HG03565 (cell line): ENCODE measurements at regions not wholly inside any gene's neighbourhood (a gene's known extent, or its start where the extent isn't known, plus 50 kb on each side); places are given as distances from the start of the nearest gene placed in this dataset.

Experiments used
- ATAC-seq: cut with Tn5 transposase; IDR thresholded peaks from one replicate; pipeline ENCODE4 v1.9.1; 2021; ENCODE audit warnings: mild to moderate bottlenecking, moderate library complexity; ENCODE audit not compliant: unreplicated experiment

DNA sequence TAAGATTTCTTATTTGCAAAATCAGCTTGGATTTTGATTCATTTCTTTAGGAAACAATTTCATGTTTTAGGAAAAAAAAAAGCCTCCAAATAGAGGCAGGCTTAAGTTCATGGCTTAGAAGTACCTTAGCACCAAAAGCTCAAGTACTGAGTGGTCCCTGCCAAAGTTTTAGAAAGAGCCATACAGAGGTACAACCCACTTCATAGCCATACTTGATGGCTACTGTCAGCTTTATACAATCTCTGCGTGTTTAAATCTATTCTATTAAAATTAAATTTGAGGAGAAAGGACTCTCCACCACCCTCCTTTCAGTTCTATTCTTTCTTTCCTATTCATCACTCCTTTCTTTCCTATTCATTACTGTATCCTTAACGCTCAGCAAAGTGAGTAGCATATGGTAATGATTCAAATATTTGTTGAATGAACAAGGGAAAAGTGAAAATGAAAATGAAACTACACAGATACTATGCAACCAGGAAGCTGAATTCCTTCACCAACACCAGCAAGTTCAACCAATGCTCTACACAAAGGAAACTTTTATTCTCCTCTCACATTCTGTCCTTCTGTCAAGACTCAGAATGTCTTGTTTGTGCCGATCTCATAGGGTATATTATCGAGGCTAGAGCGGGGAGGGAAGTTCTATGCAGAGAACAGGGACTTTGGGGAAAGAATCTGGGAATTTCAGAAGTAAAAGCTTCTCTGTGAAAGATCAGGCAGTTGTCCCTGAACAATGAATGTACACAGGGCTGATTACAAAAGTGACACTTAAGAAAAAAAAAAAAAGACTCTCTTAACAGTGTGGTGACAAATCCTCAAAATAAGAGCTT, 138.6 kb upstream of the SPEF2 start:
- no peak for ATAC-seq

DNA sequence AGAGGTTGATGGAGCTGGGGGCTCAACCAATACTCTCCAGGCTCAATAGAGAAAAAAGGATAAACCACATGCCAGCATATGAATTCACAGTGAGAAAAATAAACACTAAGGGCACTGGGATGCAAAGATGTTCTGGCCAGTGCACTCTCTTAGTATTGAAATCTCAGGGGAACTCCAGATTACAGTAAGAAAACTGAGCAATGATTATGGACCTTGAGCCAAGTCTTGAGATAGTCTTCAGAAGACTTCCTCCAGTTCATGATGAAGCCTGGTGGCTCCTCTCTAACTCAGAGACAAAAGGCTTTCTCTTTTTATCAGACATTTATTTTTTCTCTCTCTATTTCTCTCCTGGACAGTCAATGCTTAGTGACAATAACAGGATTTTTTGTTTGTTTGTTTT, 139.8 kb upstream of the SPEF2 start:
- ATAC-seq: no peak

DNA sequence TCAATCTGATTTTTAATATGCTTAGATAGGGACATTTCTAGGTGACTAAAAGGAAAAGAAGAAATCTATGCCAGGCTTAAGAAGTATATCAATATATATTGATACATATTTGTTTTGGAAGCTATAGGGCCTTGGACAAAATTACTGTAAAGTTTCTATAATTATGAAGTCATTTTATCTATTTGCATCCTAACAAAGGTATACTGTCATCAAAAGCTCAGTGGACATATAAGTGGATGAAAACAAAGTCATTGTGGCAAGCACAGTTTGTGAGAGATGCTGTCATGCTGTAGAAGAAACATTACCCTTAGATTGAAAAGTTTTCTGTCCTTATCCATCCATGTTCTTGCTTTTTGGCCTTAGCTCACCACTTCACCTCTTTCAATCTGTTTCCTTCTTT, 140.3 kb upstream of the SPEF2 start:
- no peak for ATAC-seq

DNA sequence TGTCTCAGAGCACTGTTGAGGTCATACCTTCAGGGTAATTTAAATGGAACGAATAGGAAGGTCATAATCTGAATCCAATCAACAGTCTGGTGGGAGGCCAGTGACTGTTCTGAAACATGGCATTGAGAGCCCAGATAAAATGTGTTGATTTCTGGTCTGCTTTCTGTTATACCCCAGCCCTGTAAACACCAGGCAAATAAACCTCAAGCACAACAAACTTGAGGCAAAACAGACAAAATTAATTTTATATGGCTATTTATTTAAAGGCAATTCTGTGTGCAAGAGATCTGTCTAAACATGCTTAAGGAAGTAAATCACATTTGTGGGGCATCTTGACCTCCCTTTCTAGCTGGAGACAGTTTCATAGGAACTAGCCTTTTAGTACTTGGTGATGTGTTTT, 140.9 kb upstream of the SPEF2 start:
- ATAC-seq: no peak

DNA sequence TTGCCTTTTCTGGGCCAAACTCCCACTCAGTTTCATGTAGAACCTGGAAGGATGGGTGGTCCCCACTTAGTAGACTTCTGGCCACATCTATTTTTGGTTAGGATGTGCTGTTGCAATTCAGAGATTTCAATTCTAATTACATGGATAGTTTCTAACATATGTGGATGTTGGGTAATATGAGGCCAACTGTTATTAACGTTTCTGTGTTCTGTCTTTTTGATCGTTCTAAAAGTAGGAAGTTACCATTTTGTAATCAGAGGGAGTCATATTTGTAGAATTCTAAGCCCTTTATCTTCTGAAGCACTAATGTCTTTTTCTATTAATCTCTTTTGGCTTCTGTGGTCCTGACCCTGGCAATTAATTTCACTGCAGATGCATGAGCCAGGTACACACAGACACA, 141.6 kb upstream of the SPEF2 start:
- no peak for ATAC-seq

DNA sequence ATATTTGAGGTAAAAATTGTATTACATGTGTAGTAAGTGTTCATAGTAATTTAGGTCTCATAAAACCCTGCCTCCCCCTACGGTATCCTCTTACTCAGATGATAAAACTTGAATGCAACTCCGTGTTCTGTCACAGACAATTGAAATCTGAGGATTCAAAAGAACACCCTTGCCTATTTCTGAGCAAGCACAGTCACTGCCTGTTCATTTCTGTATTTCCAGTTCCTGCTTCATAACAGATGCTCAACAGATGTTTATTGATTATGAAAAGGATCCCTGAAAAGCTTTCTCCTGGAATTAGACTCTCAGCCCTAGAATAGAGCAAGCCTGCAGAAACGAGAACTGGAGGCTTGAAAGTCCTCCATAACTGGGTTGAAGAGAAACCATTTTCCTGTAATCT, 144.1 kb upstream of the SPEF2 start:
- no peak for ATAC-seq

DNA sequence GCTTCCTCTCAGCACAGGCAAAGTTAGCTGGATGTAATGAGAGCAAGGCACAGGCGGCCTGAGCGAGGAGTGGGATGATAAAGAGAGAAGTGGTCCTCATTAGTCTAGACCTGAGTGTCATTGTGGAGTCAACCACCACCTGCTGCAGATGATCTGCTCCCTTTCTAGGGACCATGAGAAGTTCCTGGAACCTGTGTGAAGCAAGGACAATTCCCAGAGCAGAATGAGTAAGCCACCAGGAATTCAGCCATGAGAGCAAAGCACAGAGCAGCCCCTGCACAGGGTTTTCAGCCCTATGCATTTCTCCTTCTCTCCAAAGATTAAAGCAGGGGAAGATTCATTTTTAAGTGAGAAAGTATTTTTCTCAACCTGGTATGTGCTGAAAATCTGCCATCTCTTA, 146.8 kb upstream of the SPEF2 start:
- ATAC-seq: no peak

DNA sequence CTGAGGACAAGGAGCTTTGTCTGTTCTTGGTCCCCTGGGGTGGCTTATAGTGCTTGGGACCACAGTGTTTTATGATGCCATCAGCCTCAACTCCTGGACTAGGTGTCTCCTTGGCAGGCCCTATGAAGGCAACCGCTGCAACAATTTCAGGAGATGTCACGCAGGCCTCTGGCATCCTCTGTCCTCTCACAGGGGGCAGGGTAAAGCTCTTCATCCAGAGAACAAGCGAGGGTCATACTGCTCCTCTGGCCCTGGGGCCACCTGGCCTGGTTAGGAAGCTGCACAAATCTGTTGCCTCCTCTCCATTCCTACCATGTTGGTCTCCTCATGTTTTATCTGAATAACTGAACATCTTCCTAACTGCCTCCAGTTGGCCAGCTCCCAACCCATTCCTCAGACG, 148.9 kb upstream of the SPEF2 start:
- no peak for ATAC-seq

DNA sequence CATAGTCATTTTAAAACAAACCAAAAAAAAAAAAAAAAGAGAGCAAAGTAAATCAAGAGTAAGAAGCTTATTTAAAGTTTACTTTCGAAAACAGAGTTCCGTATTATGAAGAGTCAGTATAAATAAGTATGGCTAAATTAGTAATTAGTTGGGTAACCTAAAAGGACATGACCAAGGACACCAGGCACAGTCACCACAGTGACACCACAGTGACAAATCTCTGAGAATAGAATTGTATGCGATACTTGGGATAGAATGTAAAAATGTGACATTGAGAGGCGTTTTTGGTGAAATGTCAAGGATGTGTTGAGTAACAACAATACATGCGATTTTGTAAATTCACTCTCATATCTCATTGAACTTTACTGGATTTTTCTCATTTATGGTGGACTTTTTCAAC, 150.9 kb upstream of the SPEF2 start:
- no peak for ATAC-seq

DNA sequence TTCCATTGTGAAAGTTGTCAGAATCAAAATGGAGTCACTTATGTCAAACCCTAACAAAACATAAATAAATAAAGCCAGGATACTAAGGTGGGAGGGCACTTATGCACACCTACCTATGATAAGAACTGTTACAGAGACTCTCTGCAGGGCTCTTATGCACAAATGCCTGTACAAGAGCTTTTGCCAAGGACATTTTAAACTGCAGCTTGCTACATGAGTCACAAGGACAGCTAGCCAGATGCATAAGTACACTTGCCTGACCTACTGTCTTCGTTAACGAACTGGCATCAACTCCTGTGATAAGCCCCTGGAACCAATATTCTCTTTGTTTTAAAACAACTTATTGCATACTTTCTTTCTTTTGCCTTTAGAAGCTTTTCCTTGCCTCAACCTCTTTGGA, 152.9 kb upstream of the SPEF2 start:
- no peak for ATAC-seq

DNA sequence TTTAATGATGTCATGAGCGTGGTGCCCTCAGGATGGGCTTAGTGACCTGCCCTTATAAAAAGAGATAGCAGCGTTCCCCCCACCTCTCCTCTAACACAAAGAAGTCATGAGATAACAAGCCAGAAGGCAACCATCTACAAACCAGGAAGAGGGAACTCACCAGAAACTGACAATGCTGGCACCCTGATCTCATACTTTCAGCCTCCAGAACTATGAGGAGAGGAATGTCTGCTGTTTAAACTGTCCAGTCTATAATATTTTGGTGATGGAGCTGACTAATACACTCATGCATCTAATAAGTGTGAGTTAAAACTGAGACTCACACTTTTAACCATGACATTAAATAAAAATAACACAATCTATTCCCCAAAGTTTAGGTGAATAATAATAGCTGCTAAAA, 156.1 kb upstream of the SPEF2 start:
- ATAC-seq: no peak

DNA sequence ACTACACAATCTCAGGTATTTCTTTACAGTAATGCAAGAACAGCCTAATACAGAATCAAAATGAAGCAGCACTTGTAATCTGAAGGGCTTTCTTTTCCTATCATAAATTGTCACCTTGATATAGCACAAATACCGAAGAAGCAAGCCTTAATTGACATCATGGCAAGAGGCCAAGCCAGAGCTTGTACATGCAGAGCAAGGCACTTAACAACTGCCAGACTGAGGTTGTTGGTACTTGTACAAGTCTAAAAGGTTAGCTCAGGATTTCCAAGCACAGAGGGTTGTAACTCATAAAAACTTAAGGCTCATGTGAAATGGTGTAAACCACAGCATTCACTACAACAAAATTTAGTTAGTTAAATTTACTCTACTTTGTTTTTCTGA, 158.8 kb upstream of the SPEF2 start:
- no peak for ATAC-seq

DNA sequence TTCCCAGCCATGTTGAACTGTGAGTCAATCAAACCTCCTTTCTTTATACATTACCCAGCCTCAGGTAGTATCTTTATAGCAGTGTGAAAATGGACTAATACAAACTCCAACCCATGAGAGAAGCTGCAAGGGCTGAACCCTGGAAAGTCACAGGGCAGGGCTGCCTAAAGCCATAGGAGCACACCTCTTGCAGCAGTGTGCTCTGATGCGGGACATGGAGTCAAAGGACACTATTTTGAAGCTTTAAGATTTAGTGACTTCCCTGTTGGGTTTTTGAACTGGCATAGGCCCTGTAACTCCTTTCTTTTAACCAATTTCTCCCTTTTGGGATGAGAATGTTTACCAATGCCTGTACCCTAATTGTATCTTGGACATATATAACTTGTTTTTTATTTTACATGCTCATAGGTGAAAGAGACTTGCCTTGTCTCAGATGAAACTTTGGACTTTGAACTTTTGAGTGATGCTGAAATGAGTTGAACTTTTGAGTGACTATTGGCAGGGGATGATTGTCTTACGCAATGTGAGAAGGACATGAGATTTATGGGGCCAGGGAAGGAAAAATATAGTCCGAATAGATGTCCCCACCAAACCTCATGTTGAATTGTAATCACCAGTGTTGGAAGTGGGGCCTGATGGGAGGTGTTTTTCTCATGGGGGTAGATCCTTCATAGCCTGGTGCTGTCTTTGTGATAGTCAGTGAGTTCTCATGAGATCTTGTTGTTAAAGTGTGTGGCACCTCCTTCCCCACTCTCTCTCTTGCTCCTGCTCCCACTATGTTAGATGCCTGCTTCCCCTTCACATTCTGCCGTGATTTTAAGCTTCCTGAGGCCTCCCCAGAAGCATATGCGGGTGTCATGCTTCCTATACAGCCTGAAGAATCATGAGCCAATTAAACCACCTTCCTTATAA, 159.5 kb upstream of the SPEF2 start:
- ATAC-seq: no peak

DNA sequence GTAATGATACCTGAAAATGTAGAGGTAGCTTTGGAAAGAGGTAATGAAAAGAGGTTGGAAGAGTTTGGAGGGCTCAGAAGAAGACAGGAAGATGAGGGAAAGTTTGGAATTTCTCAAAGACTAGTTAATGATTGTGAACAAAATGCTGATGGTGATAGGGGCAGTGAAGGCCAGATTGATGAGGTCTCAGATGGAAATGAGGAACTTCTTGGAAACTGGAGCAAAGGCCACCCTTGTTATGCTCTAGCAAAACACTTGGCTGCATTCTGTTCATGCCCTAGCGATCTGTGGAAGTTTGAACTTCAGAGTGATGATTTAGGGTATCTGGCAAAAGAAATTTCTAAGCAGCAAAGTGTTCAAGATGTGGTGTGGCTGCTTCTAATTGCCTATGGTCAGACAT, 161.2 kb upstream of the SPEF2 start:
- no peak for ATAC-seq

DNA sequence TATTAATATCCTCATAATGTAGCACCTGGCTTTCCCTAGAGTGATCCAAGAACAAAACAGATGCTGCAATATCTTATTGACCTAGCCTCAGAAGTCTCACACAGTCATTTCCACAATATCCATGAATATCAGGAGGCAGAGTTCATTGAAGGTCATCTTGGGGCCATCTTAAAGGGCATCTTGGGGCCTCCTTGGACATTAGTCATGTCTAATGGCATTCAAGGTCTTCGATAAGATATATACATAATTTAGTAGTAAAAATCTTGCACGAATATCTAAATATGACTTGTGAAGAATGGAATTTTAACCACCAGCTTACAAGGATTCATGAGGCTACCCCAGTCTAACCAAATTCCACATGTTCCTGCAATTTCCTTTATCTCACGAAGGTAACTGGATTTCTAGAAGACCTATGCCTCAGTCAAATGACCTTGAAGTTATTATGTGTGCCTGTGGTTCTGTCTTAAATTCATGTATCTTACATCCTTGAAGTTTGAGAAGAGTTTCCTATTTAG, 163.6 kb upstream of the SPEF2 start:
- no peak for ATAC-seq

DNA sequence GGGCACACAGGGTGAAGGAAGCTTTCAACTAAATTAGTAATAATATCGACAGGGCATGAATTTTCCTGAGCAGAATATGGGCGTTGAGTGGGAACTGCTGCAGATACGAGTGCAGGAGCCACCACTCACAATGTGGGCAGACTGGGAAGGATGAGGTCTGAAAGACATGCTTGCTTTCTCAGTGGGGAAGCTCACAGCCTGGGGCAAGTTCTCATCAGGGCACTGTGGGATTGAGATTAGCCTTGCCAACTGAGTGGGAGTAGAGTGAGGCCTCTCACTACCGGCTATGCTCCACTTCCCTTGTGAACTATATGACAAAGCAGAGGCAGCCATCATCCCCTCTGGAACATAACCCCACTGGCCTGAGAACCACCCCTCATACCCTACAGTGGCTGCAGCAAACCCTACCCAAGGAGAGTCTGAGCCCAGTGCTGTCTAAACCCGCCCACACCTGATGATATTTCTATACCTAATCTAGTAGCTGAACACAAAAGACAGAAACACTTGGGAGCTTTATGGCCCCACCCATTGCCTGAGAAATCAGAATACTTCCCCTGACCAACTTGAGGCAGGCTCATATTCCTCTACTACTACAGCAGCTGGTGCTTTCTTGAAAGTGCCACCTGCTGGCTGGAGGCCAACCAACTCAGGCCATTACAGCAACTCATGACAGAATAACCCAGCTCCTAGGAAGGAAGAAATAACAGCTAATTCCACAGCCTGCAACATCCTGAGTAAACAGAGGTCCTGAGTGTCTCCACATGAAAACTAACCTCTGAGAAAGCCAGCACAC, 173.7 kb upstream of the SPEF2 start:
- ATAC-seq: no peak

DNA sequence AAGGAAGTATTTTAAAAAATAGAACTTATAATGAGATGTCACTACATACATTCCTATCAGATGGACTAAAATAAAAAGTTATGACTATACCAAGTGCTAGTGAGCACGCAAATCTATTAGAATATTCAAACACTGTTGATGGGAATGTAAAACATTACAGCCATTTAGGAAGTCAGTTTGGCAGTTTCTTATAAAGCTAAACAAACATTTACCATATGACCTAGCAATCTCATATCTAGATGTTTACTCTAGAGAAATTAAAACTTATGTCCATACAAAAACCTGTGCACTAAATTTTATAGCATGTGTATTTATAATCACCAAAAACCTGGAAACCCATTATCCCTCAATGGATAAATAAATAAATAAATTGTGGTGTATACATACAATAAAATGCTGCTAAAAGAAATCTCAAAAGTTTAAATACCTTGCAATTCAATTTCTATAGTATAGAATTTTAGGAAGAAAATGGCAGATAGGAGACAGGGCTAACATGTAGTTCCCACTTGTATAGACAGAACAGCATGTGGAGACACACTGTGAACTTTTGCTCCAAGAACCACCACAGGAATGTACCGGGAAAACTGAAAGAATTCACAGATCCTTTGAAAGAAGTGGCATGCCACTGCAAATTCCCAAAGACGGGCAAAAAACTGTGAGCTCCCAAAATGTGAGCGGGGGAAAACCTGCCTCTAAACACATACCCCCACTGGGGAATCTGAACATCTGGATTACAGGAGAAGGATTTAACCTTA, 174.6 kb upstream of the SPEF2 start:
- no peak for ATAC-seq

DNA sequence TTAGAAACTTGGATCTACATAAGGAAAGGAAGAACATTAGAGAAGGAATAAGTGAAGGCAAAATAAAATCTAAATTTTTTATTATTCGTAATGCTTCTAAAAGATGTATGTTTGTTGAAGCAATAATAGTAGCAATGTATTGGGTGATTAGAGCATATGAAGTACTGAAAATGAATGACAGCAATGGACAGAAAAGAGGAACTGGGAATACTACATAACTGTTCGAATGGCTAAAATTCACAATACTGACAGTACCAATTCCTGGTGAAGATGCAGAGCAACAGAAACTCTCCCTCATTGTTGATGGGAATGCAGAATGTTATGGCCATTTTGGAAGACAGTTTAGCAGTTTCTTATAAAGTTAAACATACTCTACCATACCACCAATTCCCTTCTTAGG, 177.3 kb upstream of the SPEF2 start:
- no peak for ATAC-seq

DNA sequence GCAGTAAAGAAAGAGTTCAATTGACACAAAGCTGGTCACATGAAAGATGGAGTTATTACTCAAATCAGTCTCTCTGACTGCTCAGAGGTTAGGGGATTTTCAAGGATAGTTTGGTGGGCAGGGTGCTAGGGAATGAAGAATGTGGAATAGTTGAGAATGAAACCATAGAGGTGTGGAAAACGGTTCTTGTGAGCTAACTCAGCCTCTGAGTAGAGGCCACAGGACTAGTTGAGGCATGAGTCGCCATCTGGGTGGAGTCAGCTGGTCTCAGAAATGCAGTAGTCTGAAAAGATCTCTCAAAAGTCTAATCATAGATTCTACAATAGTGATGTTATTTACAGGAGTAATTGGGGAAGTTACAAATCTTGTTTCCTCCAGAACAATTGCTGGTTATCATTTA, 178.9 kb upstream of the SPEF2 start:
- ATAC-seq: no peak

DNA sequence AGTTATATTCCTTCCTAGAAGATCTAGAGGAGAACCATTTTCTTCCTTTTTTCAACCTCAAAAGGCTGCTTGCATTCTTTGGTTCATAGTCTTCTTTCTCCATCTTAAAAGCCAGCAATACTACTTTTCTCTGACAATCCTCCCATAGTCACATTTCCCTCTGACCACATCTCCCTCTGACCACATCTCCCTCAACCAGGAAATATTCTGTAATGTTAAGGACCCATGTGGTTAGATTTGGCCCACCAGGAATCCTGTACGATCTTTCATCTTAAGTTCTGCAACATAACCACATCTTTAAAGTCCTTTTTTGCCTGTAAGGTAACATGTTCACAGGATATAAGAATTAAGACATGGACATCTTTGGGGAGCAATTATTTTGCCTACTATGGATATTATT, 179.4 kb upstream of the SPEF2 start:
- ATAC-seq: no peak
